GM19351 (cell line): ENCODE measurements at regions not wholly inside any gene's neighbourhood (a gene's known extent, or its start where the extent isn't known, plus 50 kb on each side); places are given as distances from the start of the nearest gene placed in this dataset.
"Not testable (repeated sequence)": the region's sequence is repeated elsewhere in the genome, so short reads cannot be mapped to it uniquely, and the experiment has no call there.

ENCODE experiments used
- ATAC-seq: cut with Tn5 transposase; IDR thresholded peaks from one replicate; pipeline ENCODE4 v1.9.1; 2021; ENCODE audit warnings: mild to moderate bottlenecking, moderate library complexity; ENCODE audit not compliant: unreplicated experiment

DNA sequence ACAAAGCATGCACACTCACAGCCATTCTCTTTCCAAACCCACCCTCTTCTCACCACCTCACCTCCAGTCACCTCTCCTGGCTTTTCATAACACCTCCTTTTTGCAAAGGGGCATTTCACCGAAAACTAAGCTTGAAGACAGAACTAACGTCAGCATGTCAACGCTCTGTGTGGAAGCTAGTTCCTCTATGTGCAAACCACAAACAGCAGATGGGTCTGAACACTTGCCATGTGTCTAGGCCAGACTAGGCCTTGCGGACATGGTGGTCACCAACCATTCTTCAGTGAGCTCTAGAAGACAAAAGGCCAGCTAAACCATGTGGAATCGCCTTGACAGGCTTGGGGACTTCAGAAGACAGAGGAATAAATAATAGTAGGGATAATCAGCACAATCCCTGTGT is 148.5 kb downstream of the TXNL1 start:
- ATAC-seq = no peak

GRCh38 chr18:56488739-56489138 is 149.7 kb downstream of the TXNL1 start:
- no peak for ATAC-seq

DNA sequence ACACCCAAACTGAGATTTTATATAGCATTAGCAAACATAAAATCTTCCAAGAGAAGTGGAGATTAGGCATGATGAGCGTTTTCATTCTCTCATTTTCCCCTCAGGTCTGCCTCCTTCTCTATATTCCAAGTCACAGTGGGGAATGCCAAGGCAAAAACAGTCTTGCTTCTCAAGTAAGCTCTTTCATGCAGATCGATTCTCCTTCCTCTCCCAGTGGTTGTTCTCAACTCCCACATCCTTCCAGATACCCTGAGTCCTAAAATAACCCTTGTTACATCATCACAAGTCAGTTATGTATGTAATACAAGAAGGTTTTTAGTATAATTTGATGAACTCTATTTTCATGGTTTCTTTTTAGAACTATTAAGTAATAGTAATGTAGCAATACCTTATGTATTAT is 150.6 kb downstream of the TXNL1 start:
- no peak for ATAC-seq

DNA sequence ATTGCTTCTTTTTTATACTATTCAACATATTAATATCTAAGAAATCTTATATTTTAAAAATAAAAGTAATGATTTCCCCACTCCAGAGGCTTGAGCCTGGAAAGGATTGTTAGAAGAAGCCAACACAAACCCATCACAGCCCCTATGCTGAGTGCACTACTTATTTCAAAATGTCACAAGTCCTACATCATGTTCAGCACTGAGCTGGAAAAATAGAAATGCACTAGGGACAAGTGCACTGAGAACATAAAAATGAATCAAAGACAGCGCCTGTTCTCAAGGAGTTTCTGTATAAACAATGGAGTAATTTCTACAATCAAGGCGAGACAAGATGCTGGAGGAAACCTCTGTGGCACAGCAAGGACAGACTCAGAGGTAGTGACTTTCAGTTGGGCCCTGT is 155.0 kb downstream of the TXNL1 start:
- ATAC-seq = no peak

DNA sequence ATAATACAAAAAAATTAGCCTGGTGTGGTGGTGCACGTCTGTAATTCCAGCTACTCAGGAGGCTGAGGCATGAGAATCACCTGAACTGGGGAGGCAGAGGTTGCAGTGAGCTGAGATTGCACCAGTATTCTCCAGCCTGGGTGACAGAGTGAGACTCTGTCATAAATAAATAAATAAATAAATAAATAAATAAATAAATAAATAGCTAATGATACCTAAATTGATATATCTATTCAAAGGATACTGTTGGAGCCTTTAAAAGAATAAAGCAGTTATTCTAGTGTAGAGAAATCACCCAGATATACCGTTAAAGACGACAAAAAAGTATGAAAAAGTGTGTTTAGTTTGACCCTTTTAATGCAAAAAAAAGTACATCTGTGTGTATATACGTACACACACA is 155.6 kb downstream of the TXNL1 start:
- not testable (repeated sequence) for ATAC-seq

DNA sequence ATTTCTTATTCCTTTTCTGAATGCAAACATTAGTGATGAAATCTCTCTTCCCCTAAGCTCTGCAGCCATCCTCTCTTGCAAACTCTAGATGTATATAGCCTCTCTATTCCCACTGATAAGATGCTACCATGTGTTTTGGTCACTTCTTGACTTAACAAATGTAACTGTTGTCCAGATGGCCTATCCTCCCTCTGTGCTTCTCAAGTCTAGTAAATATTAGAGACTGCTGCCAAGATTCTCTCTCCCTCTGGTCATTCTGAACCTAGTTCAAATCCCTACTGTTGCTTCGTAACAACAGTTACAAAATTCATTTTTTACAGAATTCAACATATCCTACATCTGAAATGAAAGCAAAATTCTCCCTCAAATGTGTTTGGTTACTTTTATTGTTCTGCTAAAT is 156.6 kb downstream of the TXNL1 start:
- no peak for ATAC-seq

DNA sequence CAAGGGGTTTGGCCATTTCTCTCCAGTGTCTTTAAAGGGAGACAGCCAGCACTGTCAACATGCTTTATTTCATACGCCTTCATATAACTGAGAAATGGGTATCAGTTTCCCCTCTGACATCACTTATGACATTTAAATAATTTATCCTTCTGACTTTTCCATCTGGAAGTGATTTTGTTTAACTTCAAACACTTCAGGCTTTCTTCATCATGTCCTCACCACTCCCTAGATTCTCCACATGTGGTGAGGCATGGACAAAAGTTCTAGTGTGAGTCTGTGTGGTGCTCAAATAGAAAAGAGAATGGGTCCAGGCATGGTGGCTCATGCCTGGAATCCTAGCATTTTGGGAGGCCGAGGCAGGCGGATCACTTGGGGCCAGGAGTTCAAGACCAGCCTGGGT is 158.6 kb downstream of the TXNL1 start:
- ATAC-seq = no peak

DNA sequence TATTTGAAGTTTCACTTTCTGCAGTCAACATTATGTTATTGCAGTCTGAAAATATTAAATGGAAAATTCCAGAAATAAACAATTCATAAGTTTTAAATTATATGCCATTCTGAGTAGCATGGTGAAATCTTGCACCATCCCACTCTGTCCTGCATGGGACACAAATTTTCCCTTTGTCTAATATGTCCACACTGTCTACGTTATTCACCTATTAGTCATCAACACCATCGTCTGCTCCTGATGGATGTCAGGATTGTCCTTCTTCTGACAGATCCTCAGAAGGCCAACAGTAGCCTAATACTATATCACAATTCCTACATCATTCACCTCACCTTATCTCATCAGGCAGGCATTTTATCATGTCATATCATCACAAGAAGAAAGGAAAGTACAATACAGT is 163.1 kb downstream of the TXNL1 start:
- no peak for ATAC-seq

GRCh38 chr18:56473400-56474024 is 164.9 kb downstream of the TXNL1 start:
- no peak for ATAC-seq

DNA sequence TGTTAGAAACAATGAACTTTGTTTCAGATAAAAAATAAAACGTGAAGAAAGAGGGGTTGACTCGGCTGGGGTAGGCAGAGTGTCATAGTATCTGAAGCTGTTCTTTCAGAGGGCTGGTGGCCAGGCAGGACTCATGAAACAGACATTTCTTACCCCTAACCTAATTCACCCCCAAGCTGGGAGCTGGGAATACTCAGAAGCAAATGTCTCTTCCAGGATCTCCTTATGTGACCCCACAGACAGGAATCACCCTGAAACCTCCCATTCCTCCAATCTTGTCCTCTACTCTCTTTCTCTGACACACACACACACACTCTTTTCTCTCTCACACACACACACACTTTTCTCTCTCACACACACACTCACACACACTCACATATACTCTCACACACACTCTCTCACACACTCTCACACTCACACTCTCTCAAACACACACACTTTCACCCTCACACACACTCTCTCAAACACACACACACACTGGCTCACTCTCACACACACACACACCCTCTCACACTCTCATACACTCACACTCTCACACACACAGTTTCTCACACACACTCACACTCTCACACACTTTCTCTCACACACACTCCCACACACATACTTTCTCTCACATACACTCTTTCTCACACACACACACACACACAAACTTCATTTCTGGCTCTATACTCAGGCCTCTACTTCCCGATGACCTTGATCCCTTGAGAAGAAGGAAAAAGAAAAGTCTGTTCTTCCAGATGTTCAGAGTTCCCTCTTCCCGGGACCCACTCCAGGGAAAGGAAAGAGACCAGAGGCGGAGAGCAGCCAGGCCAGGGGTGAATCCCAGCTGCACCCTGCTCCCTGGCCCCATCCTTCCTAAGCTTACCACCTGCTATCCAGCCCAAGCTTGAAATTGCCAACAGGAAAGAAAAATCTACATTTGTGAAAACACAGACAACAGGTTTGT is 167.7 kb downstream of the TXNL1 start:
- no peak for ATAC-seq

- ATAC-seq = no peak
Observed at GRCh38 chr18:56469582-56469981, 168.8 kb downstream of the TXNL1 start.

GRCh38 chr18:56468396-56468795 is 170.0 kb downstream of the TXNL1 start:
- no peak for ATAC-seq

GRCh38 chr18:56462276-56462675 is 176.1 kb downstream of the TXNL1 start:
- no peak for ATAC-seq

- ATAC-seq = no peak
Observed at GRCh38 chr18:56461151-56461550, 177.2 kb downstream of the TXNL1 start.

GRCh38 chr18:56460581-56460980 is 177.8 kb downstream of the TXNL1 start:
- ATAC-seq = no peak

DNA sequence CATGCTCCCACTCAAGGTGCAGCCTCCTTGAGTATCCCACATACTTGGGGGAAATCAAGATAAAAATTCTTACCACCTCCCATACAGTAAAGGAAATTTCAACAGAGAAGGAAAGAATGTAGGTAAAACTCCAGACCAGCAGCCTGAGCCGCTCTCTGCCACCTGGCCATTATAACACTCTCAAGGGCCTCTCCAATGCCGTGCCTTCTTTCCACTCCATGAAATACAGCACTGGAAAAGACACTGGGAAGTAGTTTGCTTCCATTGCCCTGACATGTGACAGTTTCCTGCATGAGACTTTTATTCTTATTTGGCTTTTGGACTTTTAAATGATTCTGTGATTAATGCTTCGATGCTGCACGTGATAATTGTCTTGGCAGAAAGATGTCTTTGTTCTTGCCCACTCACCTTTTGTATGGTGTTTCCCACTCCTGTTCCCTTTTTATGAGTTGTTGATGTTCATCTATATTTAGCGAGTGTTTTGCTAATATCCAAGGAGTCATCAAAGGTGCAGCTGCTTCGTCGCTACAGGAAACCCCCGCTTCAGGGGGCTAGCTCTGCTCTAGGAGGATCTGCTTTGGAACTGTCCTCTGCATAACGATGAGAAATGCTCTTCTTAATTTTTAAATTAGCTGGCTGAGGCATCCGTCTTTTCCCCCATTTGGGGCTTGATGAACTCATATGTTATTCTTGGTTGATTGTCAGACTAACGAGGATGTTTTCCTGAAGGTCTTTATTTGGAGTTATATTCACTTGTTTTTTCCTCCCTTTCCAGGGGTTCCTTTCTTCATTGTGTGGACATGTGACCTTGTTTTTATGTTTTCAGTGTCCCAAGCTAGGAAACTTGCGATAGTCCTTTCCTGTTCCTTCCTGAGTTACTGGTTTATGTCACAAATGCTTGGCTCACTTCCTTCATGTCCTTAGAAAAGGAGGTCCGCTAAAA is 179.4 kb downstream of the TXNL1 start:
- ATAC-seq = no peak

DNA sequence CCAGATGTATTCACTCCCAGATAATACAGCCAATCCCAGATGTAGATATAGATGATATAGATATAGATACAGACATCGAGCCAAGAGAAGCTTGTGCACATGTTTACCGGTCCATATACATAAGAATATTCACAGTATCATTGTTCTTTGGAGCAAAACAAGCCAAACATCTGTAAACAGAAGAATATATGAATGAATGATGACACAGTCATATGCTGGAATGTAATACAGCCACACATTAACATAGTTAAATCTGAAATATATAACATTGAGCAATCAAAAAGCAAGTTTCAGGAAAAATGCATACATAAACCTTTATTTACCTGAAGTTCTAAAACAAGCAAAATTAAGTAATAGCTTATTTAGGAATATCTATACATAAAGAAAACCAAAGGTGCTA is 182.5 kb downstream of the TXNL1 start:
- ATAC-seq = no peak

- no peak for ATAC-seq
Observed at GRCh38 chr18:56455141-56455540, 183.3 kb downstream of the TXNL1 start.

DNA sequence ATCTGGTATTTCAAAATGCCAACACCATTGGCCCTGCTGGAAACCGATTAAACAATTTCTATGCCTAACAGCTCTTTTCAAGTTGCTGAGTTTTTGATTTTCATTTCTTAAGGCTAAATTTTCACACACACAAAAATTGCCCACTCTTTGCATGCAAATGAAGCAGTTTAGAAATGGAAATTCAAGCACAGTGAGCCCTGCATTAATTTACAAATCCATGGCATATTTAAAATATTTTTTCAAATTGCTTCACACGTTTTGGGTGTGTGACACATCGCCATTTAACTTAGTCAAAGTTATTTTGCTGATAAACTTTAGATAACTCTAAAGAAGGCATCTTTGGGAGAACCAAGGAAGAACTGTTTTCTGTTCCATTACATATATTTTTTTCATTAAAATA is 184.8 kb downstream of the TXNL1 start:
- no peak for ATAC-seq

DNA sequence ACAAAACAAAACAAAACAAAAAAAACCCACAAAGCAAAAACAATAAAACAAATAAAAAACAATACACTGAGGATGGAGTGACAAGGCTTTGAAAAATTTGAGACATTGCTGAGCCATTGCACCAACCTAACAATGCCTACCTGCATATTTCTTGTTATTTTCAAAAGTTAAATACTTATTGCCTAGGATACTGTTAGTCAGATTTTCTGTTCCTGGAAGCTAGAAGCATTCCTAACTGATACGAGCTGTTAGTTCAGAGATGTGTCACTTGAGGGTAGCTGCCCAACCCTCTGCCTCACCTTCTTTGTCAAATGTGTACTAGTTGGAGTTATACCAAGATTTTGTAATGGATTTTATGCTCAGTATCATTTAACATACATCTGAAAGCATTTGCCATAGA is 187.2 kb downstream of the TXNL1 start:
- no peak for ATAC-seq

DNA sequence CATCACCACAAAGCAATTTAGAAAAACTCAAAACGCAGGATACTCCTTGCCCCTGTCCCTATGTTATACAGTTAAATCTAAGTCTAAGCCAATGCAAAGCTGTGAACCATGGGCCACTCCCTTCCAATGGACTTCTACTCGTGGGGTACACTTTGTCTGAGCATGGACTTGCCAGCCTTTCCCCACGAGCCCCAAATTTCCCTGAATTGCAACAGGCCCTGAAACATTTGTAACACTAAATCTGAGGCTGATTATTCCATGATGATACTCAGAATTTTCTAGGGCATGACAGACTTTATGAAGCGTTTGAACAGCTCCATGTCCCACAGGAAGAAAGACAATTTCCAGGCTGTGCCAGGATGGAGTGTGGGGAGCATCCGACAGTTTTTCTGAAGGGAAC is 189.6 kb downstream of the TXNL1 start:
- ATAC-seq = no peak
